ENCODE measurements at regions not wholly inside any gene's neighbourhood (a gene's known extent, or its start where the extent isn't known, plus 50 kb on each side); places are given as distances from the start of the nearest gene placed in this dataset.

- intact Hi-C loops (cut with DNase I) = no loop called here
- H3K9ac ChIP-seq (ENCODE audit: low read length in 3 of 3) = no peak overlapping the region
- no peaks in the 10 kb centered on the region for H3K4me1 ChIP-seq (ENCODE audit: control insufficient read depth in 2 of 3, insufficient read depth in 2 of 3, low read depth in 1 of 3, low read length in 3 of 3)
- no peaks in the 10 kb centered on the region for H3K36me3 ChIP-seq (ENCODE audit: control insufficient read depth in 2 of 3, insufficient read depth in 3 of 3, low read length in 3 of 3)
- H3K27ac ChIP-seq (ENCODE audit: low read depth in 2 of 2, low read length in 2 of 2) = no peak overlapping the region
- H3K9me3 ChIP-seq (ENCODE audit: control insufficient read depth in 2 of 3, insufficient read depth in 1 of 3, low read length in 3 of 3) = peaks cover 0 to 12% (median 5%) of the 10 kb centered on the region in 3 donors
- no peak for TF ChIP-seq CTCF (IDR thresholded peaks at IDR 0.05; ENCODE audit: borderline replicate concordance, extremely low read depth, insufficient read depth)
- H3K4me3 ChIP-seq (ENCODE audit: low read length in 3 of 3) = no peak overlapping the region
- no peaks in the 10 kb centered on the region for H3K27me3 ChIP-seq (ENCODE audit: control insufficient read depth, insufficient read depth, low read length)
- DNase-seq (no peak), FAIRE-seq (no peak)
Observed at GRCh38 chr1:61570191-61570590, 154.8 kb downstream of the TM2D1 start.

DNA sequence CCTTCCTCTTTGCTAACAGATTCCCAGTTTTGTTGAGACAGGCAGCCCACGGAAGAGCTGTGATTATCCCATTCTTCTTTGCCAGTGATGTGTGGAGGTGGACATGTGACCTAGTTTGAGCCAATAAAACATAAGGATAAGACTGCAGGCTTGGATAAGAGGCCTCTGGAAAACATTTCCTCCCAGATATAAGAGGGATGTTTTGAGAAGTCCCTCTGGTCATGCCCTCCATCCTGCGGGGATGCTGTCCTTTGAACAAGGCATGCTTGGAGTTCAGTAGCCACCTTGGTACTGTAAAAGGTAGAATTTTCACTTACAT, 155.7 kb downstream of the TM2D1 start:
- Histone ChIP-seq H3K36me3 (ENCODE audit: control insufficient read depth in 2 of 3, insufficient read depth in 3 of 3, low read length in 3 of 3) (no peaks in the 10 kb centered on the region), H3K27me3 (ENCODE audit: control insufficient read depth, insufficient read depth, low read length) (no peaks in the 10 kb centered on the region), H3K27ac (ENCODE audit: low read depth in 2 of 2, low read length in 2 of 2) (no peak overlapping the region), H3K9ac (ENCODE audit: low read length in 3 of 3) (no peak overlapping the region), H3K4me3 (ENCODE audit: low read length in 3 of 3) (no peak overlapping the region), H3K4me1 (ENCODE audit: control insufficient read depth in 2 of 3, insufficient read depth in 2 of 3, low read depth in 1 of 3, low read length in 3 of 3) (no peaks in the 10 kb centered on the region), H3K9me3 (ENCODE audit: control insufficient read depth in 2 of 3, insufficient read depth in 1 of 3, low read length in 3 of 3) (peaks cover 0 to 12% (median 5%) of the 10 kb centered on the region in 3 donors)
- DNase-seq (no peak), FAIRE-seq (no peak)
- no peak for TF ChIP-seq CTCF (IDR thresholded peaks at IDR 0.05; ENCODE audit: borderline replicate concordance, extremely low read depth, insufficient read depth)
- intact Hi-C loops (cut with DNase I) = no loop called here

- Histone ChIP-seq H3K27me3 (ENCODE audit: control insufficient read depth, insufficient read depth, low read length) (no peaks in the 10 kb centered on the region), H3K27ac (ENCODE audit: low read depth in 2 of 2, low read length in 2 of 2) (no peak overlapping the region), H3K4me1 (ENCODE audit: control insufficient read depth in 2 of 3, insufficient read depth in 2 of 3, low read depth in 1 of 3, low read length in 3 of 3) (no peaks in the 10 kb centered on the region), H3K9ac (ENCODE audit: low read length in 3 of 3) (no peak overlapping the region), H3K9me3 (ENCODE audit: control insufficient read depth in 2 of 3, insufficient read depth in 1 of 3, low read length in 3 of 3) (peaks cover 0 to 12% (median 5%) of the 10 kb centered on the region in 3 donors), H3K36me3 (ENCODE audit: control insufficient read depth in 2 of 3, insufficient read depth in 3 of 3, low read length in 3 of 3) (no peaks in the 10 kb centered on the region), H3K4me3 (ENCODE audit: low read length in 3 of 3) (no peak overlapping the region)
- intact Hi-C loops (cut with DNase I) = no loop called here
- FAIRE-seq = no peak
- DNase-seq = no peak
- no peak for TF ChIP-seq CTCF (IDR thresholded peaks at IDR 0.05; ENCODE audit: borderline replicate concordance, extremely low read depth, insufficient read depth)
Observed at GRCh38 chr1:61568460-61569302, 156.3 kb downstream of the TM2D1 start.

Data from kidney (tissue), 13 donors.